ENCODE measurements at regions not wholly inside any gene's neighbourhood (a gene's known extent, or its start where the extent isn't known, plus 50 kb on each side); places are given as distances from the start of the nearest gene placed in this dataset.

DNA sequence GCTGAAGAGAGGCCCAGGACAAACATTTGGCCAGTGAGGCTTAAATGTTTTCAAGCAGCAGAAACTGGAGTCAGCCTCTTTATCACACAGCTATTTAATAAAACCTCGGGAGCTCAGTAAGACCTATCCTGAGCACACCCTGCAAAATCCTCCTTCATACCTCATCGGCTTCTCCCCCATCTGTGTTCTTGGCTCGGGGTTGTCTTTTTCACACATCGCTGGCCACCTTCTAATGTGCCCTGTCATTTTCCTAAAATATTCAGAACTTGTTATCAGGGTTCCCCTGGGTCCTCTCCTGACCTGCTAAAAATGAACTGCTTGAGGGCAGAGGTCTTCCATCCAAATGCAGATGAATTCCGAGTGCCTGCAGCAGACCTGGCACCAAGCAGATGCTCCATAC lies 310.3 kb upstream of the AKR1E2 start:
- TF ChIP-seq, protein P1, sequence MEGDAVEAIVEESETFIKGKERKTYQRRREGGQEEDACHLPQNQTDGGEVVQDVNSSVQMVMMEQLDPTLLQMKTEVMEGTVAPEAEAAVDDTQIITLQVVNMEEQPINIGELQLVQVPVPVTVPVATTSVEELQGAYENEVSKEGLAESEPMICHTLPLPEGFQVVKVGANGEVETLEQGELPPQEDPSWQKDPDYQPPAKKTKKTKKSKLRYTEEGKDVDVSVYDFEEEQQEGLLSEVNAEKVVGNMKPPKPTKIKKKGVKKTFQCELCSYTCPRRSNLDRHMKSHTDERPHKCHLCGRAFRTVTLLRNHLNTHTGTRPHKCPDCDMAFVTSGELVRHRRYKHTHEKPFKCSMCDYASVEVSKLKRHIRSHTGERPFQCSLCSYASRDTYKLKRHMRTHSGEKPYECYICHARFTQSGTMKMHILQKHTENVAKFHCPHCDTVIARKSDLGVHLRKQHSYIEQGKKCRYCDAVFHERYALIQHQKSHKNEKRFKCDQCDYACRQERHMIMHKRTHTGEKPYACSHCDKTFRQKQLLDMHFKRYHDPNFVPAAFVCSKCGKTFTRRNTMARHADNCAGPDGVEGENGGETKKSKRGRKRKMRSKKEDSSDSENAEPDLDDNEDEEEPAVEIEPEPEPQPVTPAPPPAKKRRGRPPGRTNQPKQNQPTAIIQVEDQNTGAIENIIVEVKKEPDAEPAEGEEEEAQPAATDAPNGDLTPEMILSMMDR (IDR thresholded peaks at IDR 0.05; ENCODE audit: low read depth, low read length, missing input control), result no peak
- TF ChIP-seq YY1 (IDR thresholded peaks at IDR 0.05) (no peak), RAD21 (IDR thresholded peaks at IDR 0.05) (no peak), RXRA (IDR thresholded peaks at IDR 0.05) (no peak), GABPA (IDR thresholded peaks at IDR 0.05 in 1 of 2, conservative IDR thresholded peaks at IDR 0.05 in 1 of 2) (no peak), SP1 (IDR thresholded peaks at IDR 0.05) (no peak), TAF1 (conservative IDR thresholded peaks at IDR 0.05) (no peak), JUND (IDR thresholded peaks at IDR 0.05) (no peak)
- TF ChIP-seq, protein P2, sequence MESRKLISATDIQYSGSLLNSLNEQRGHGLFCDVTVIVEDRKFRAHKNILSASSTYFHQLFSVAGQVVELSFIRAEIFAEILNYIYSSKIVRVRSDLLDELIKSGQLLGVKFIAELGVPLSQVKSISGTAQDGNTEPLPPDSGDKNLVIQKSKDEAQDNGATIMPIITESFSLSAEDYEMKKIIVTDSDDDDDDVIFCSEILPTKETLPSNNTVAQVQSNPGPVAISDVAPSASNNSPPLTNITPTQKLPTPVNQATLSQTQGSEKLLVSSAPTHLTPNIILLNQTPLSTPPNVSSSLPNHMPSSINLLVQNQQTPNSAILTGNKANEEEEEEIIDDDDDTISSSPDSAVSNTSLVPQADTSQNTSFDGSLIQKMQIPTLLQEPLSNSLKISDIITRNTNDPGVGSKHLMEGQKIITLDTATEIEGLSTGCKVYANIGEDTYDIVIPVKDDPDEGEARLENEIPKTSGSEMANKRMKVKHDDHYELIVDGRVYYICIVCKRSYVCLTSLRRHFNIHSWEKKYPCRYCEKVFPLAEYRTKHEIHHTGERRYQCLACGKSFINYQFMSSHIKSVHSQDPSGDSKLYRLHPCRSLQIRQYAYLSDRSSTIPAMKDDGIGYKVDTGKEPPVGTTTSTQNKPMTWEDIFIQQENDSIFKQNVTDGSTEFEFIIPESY (IDR thresholded peaks at IDR 0.05), result no peak
- TF ChIP-seq, protein P3, sequence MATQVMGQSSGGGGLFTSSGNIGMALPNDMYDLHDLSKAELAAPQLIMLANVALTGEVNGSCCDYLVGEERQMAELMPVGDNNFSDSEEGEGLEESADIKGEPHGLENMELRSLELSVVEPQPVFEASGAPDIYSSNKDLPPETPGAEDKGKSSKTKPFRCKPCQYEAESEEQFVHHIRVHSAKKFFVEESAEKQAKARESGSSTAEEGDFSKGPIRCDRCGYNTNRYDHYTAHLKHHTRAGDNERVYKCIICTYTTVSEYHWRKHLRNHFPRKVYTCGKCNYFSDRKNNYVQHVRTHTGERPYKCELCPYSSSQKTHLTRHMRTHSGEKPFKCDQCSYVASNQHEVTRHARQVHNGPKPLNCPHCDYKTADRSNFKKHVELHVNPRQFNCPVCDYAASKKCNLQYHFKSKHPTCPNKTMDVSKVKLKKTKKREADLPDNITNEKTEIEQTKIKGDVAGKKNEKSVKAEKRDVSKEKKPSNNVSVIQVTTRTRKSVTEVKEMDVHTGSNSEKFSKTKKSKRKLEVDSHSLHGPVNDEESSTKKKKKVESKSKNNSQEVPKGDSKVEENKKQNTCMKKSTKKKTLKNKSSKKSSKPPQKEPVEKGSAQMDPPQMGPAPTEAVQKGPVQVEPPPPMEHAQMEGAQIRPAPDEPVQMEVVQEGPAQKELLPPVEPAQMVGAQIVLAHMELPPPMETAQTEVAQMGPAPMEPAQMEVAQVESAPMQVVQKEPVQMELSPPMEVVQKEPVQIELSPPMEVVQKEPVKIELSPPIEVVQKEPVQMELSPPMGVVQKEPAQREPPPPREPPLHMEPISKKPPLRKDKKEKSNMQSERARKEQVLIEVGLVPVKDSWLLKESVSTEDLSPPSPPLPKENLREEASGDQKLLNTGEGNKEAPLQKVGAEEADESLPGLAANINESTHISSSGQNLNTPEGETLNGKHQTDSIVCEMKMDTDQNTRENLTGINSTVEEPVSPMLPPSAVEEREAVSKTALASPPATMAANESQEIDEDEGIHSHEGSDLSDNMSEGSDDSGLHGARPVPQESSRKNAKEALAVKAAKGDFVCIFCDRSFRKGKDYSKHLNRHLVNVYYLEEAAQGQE (IDR thresholded peaks at IDR 0.05), result no peak
- TF ChIP-seq, protein P4, sequence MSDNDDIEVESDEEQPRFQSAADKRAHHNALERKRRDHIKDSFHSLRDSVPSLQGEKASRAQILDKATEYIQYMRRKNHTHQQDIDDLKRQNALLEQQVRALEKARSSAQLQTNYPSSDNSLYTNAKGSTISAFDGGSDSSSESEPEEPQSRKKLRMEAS (IDR thresholded peaks at IDR 0.05), result no peak

All from liver (tissue), 3 donors.